Parathyroid adenoma (tissue), 2 donors: ENCODE measurements at regions not wholly inside any gene's neighbourhood (a gene's known extent, or its start where the extent isn't known, plus 50 kb on each side); places are given as distances from the start of the nearest gene placed in this dataset.

ENCODE experiments used
- H2AFZ ChIP-seq: fragments of 300-600 bp; sonication (generic); one replicate; pipeline ENCODE4 v1.7.0; 2017; ENCODE audit warnings: antibody characterized with exemption, mild to moderate bottlenecking
- H3K27ac ChIP-seq: fragments of 300-600 bp; sonication (generic); one replicate; pipeline ENCODE4 v1.7.0; 2017
- H3K27me3 ChIP-seq: fragments of 300-600 bp; sonication (generic); one replicate; pipeline ENCODE4 v1.7.0; 2017; ENCODE audit warnings: low read length; ENCODE audit not compliant: control insufficient read depth, insufficient read depth
- H3K36me3 ChIP-seq: fragments of 300-600 bp; sonication (generic); one replicate; pipeline ENCODE4 v1.7.0; 2017; ENCODE audit warnings: low read length; ENCODE audit not compliant: control insufficient read depth, insufficient read depth
- H3K4me1 ChIP-seq: fragments of 300-600 bp; sonication (generic); one replicate; pipeline ENCODE4 v1.7.0; 2017; ENCODE audit warnings: control low read depth
- H3K4me2 ChIP-seq: fragments of 300-600 bp; sonication (generic); one replicate; pipeline ENCODE4 v1.7.0; 2017; ENCODE audit warnings: low read length
- H3K4me3 ChIP-seq: fragments of 300-600 bp; sonication (generic); one replicate; pipeline ENCODE4 v1.7.0; 2017; ENCODE audit warnings: low read depth, low read length
- H3K79me2 ChIP-seq: fragments of 300-600 bp; sonication (generic); one replicate; pipeline ENCODE4 v1.7.0; 2017; ENCODE audit warnings: control low read depth
- H3K9ac ChIP-seq: fragments of 300-600 bp; sonication (generic); one replicate; pipeline ENCODE4 v1.7.0; 2017; ENCODE audit warnings: mild to moderate bottlenecking
- H3K9me3 ChIP-seq: fragments of 300-600 bp; sonication (generic); one replicate; pipeline ENCODE4 v1.7.0; 2017; ENCODE audit warnings: low read length; ENCODE audit not compliant: control insufficient read depth
- TF ChIP-seq, protein P1 (sequence below): fragments of 300-600 bp; sonication (generic); IDR thresholded peaks from one replicate; pipeline ENCODE4 v1.7.0; 2017; ENCODE audit warnings: antibody characterized with exemption, mild to moderate bottlenecking
- donor health status: primary hyperparathyroidism.

DNA sequence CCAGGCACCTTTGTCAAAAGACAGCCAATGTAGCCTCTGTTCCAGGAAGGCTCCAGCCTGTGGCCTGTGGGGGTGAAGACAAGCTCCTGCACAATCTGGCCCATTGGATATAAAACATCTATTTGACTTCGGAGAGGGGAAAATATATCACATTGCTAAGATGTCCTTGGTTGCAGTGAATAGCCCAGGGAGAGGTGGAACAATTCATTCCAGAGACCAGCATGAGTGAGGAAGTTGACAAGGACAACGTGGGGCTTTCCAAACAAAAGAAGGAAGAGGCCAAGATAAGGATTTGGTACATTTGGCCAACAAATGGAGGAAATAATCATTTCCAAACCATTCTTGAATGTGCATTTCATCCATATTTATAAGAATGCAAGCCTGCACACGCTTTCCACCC, 187.0 kb downstream of the ETS2 start:
- no peaks in the 10 kb centered on the region for H3K36me3 ChIP-seq
- peaks cover 38% of the 10 kb centered on the region for H3K4me1 ChIP-seq
- H3K9ac ChIP-seq: no peak overlapping the region
- H2AFZ ChIP-seq: peak overlapping the region; percentile 28
- no peaks in the 10 kb centered on the region for H3K9me3 ChIP-seq
- H3K79me2 ChIP-seq: no peaks in the 10 kb centered on the region
- TF ChIP-seq, protein P1, sequence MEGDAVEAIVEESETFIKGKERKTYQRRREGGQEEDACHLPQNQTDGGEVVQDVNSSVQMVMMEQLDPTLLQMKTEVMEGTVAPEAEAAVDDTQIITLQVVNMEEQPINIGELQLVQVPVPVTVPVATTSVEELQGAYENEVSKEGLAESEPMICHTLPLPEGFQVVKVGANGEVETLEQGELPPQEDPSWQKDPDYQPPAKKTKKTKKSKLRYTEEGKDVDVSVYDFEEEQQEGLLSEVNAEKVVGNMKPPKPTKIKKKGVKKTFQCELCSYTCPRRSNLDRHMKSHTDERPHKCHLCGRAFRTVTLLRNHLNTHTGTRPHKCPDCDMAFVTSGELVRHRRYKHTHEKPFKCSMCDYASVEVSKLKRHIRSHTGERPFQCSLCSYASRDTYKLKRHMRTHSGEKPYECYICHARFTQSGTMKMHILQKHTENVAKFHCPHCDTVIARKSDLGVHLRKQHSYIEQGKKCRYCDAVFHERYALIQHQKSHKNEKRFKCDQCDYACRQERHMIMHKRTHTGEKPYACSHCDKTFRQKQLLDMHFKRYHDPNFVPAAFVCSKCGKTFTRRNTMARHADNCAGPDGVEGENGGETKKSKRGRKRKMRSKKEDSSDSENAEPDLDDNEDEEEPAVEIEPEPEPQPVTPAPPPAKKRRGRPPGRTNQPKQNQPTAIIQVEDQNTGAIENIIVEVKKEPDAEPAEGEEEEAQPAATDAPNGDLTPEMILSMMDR: no peak
- H3K4me3 ChIP-seq: no peak overlapping the region
- H3K4me2 ChIP-seq: no peak overlapping the region
- H3K27me3 ChIP-seq: no peaks in the 10 kb centered on the region
- peak overlapping the region; percentile 46 for H3K27ac ChIP-seq

DNA sequence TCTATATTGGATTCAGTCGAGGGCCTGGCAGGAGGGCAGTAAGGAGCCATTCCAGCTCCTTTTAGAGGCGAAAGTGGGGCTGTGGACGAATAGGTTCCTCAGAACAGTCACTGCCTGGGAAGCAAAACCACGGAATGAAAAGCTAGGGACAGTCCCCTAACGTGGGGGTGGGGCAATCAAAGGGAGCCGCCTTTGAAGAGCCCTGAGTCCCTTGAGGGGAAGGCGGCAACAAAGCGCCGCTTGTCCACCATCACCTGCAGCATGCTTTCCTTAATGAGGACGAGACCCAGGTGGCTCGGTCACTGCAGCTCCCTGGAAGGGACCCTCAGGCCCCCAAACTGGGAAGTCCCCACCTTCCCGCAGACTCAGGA, 184.7 kb downstream of the ETS2 start:
- H3K27ac ChIP-seq: peak overlapping the region; percentile 88
- no peak overlapping the region for H2AFZ ChIP-seq
- H3K79me2 ChIP-seq: no peaks in the 10 kb centered on the region
- no peaks in the 10 kb centered on the region for H3K27me3 ChIP-seq
- no peaks in the 10 kb centered on the region for H3K36me3 ChIP-seq
- no peak overlapping the region for H3K9ac ChIP-seq
- TF ChIP-seq, protein P1: no peak
- H3K9me3 ChIP-seq: no peaks in the 10 kb centered on the region
- peaks cover 57% of the 10 kb centered on the region for H3K4me1 ChIP-seq
- no peak overlapping the region for H3K4me2 ChIP-seq
- H3K4me3 ChIP-seq: no peak overlapping the region

DNA sequence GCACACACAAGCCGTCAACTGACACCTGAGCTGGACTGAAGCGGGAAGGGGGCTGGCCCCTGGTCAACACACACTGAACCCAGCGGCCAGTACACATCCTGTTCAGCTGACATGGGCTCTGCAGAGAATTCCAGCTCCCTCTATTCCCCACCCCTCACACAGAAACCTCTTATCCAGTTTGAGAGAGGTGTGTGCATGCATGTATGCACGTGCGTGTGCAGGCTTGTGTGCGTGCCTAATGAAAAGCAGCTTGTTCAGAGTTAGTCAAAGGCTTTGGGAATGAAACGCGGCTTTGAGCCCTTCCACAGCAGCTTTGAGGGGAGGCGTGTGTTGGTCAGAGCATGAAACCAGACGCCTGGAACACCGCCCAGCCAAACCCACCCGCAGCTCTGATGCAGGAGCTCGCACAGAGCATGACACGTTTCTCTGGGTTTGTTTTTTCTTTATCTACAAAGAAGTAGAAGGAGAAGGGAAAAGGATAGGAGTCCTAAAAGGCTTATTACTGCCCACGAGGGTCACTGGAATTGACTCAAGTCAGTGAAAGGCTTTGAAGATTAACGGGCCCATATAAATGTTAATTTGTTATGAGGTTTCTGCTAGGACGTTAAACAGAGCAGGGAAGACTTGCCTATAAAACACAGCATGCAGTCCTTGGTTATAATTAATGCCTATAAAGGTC, 184.2 kb downstream of the ETS2 start:
- TF ChIP-seq, protein P1: no peak
- Histone ChIP-seq H3K4me3 (no peak overlapping the region), H2AFZ (peak overlapping the region; percentile 58), H3K79me2 (no peaks in the 10 kb centered on the region), H3K27ac (peak overlapping the region; percentile 88), H3K4me1 (peaks cover 58% of the 10 kb centered on the region), H3K9me3 (no peaks in the 10 kb centered on the region), H3K36me3 (no peaks in the 10 kb centered on the region), H3K9ac (no peak overlapping the region), H3K4me2 (no peak overlapping the region), H3K27me3 (no peaks in the 10 kb centered on the region)

DNA sequence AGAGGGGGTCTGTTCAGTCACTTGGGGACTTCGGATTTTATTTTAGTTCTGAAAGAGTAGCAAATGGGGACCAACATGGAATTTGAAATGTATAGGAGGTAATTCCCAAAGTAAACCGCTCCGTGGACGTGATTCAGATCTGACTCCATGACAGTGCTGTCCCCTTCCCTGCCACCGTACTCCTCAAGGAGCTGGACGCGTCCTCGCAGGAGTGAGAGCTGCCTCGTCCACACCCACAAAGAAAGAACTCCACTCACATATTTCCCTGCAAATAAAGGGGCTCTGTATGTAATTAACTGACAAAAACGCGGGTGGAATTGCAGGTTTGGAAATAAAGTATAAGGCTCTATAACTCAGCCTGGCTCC, 183.6 kb downstream of the ETS2 start:
- H3K79me2 ChIP-seq: no peaks in the 10 kb centered on the region
- H2AFZ ChIP-seq: peak overlapping the region; percentile 58
- no peaks in the 10 kb centered on the region for H3K36me3 ChIP-seq
- peak overlapping the region; percentile 88 for H3K27ac ChIP-seq
- H3K4me1 ChIP-seq: peaks cover 61% of the 10 kb centered on the region
- H3K9me3 ChIP-seq: no peaks in the 10 kb centered on the region
- no peak overlapping the region for H3K4me3 ChIP-seq
- TF ChIP-seq, protein P1: no peak
- no peaks in the 10 kb centered on the region for H3K27me3 ChIP-seq
- no peak overlapping the region for H3K4me2 ChIP-seq
- no peak overlapping the region for H3K9ac ChIP-seq
